Tibial nerve (tissue), 4 donors: ENCODE measurements at regions not wholly inside any gene's neighbourhood (a gene's known extent, or its start where the extent isn't known, plus 50 kb on each side); places are given as distances from the start of the nearest gene placed in this dataset.

Experiments
- CTCF ChIP-seq, 5 experiments: fragments of 200-600 bp in 3 of 5; fragments of 450-650 bp in 2 of 5; sonication (generic) in 3 of 5; IDR thresholded peaks; one replicate each; pipeline ENCODE4 v1.5.1; 2016 to 2019; ENCODE audit warnings: antibody characterized with exemption in 5 of 5, mild to moderate bottlenecking in 3 of 5, moderate library complexity in 2 of 5
- EP300 ChIP-seq, 2 donors: sonication (generic); formaldehyde crosslinking; IDR thresholded peaks; one replicate each; pipeline ENCODE4 v1.6.1; 2017; ENCODE audit warnings: antibody characterized with exemption in 2 of 2, mild to moderate bottlenecking in 1 of 2

DNA sequence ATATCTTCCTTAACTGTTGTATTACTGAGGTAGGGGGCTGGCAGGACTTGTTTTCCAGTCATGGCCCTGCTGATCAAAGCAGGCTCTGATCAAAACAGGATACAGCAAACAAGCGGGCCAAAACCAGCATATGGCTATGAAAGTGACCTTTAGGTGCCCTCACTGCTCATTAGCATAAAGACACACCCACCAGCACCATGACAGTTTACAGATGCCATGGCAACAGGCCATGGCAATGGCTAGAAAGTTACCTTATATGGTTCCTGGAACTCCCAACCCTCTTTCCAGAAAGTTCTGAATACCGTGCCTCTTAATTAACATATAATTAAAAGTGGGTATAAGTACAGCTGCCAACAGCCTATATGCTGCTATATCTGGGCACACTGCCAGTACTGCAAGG is 551.4 kb upstream of the SGCG start:
- TF ChIP-seq EP300 (IDR thresholded peaks at IDR 0.05) (no peak), CTCF (IDR thresholded peaks at IDR 0.05) (no peak)
